ENCODE measurements at regions not wholly inside any gene's neighbourhood (a gene's known extent, or its start where the extent isn't known, plus 50 kb on each side); places are given as distances from the start of the nearest gene placed in this dataset.

GRCh38 chr4:71962622-71963264 lies 69.1 kb upstream of the NPFFR2 start:
- TF ChIP-seq CTCF (IDR thresholded peaks at IDR 0.05; ENCODE audit: insufficient read depth, missing control alignments): no peak
- DNase-seq (ENCODE audit: insufficient read length, low spot score) (no peak), FAIRE-seq (no peak)

- no peak for TF ChIP-seq CTCF (IDR thresholded peaks at IDR 0.05; ENCODE audit: insufficient read depth, missing control alignments)
- DNase-seq (ENCODE audit: insufficient read length, low spot score) (no peak), FAIRE-seq (no peak)
Measured at GRCh38 chr4:71974681-71975080, 57.1 kb upstream of the NPFFR2 start.

- DNase-seq (ENCODE audit: insufficient read length, low spot score) (no peak), FAIRE-seq (no peak)
- TF ChIP-seq CTCF (IDR thresholded peaks at IDR 0.05; ENCODE audit: insufficient read depth, missing control alignments): no peak
Measured at GRCh38 chr4:71976523-71976922, 55.3 kb upstream of the NPFFR2 start.

- no peak for TF ChIP-seq CTCF (IDR thresholded peaks at IDR 0.05; ENCODE audit: insufficient read depth, missing control alignments)
- FAIRE-seq: no peak
- DNase-seq (ENCODE audit: insufficient read length, low spot score): no peak
Measured at GRCh38 chr4:71978210-71978835, 53.5 kb upstream of the NPFFR2 start.

GRCh38 chr4:71980976-71981375 lies 50.8 kb upstream of the NPFFR2 start:
- DNase-seq (ENCODE audit: insufficient read length, low spot score) (no peak), FAIRE-seq (no peak)
- no peak for TF ChIP-seq CTCF (IDR thresholded peaks at IDR 0.05; ENCODE audit: insufficient read depth, missing control alignments)
